WTC11 (cell line): ENCODE measurements at regions not wholly inside any gene's neighbourhood (a gene's known extent, or its start where the extent isn't known, plus 50 kb on each side); places are given as distances from the start of the nearest gene placed in this dataset.

Source experiments
- ATAC-seq: fragments of 200-7000 bp; cut with Tn5 transposase; 2 replicates; pipeline ENCODE4 v1.10.0; 2021; ENCODE audit warnings: mild to moderate bottlenecking, moderate library complexity
- CTCF ChIA-PET: fragments of 300-600 bp; sonication (Branson Sonifier 250); formaldehyde crosslinking; loops from one replicate; lab custom pipeline; 2021; ENCODE audit warnings: antibody characterized with exemption; lab: Charles Lee
- POLR2A ChIA-PET: fragments of 350-600 bp; sonication (Branson Sonifier 250); formaldehyde crosslinking; loops from one replicate; lab custom pipeline; 2021; ENCODE audit warnings: antibody characterized with exemption; lab: Charles Lee
- DNase-seq: peaks from one replicate; pipeline ENCODE4 v3.0.0; 2021; ENCODE audit warnings: low spot score
- H3K27ac Mint-ChIP-seq: 2 replicates; pipeline ENCODE4 v1.8.0; 2021; ENCODE audit warnings: mixed read lengths
- H3K27me3 Mint-ChIP-seq: 2 replicates; pipeline ENCODE4 v1.8.0; 2021; ENCODE audit warnings: low read depth, mild to moderate bottlenecking, moderate library complexity, mixed read lengths
- H3K36me3 Mint-ChIP-seq: 2 replicates; pipeline ENCODE4 v1.8.0; 2021; ENCODE audit warnings: mixed read lengths
- H3K4me1 Mint-ChIP-seq: 2 replicates; pipeline ENCODE4 v1.8.0; 2022; ENCODE audit warnings: mixed read lengths
- H3K4me3 Mint-ChIP-seq: 2 replicates; pipeline ENCODE4 v1.8.0; 2021; ENCODE audit warnings: mild to moderate bottlenecking, moderate library complexity, mixed read lengths
- H3K9me3 Mint-ChIP-seq: 2 replicates; pipeline ENCODE4 v1.8.0; 2021; ENCODE audit warnings: mixed read lengths
- EMX1 ChIP-seq: fragments of 250-450 bp; sonication (Bioruptor Pico); IDR thresholded peaks from 2 replicates; pipeline ENCODE4 v1.8.0; 2021; ENCODE audit warnings: mild to moderate bottlenecking
- FOXJ3 ChIP-seq: sonication (generic); formaldehyde crosslinking; IDR thresholded peaks from 2 replicates; pipeline ENCODE4 v1.9.0; 2021; ENCODE audit warnings: missing genetic modification reagents, mild to moderate bottlenecking, borderline replicate concordance
- GABPB1 ChIP-seq: sonication (generic); formaldehyde crosslinking; IDR thresholded peaks from 2 replicates; pipeline ENCODE4 v1.8.1; 2023; ENCODE audit warnings: mild to moderate bottlenecking, missing genetic modification reagents
- GTF2I ChIP-seq: fragments of 250-450 bp; sonication (Bioruptor Pico); conservative IDR thresholded peaks from 2 replicates; pipeline ENCODE4 v1.4.0; 2021; ENCODE audit warnings: mild to moderate bottlenecking
- HMGA2 ChIP-seq: fragments of 250-450 bp; sonication (Bioruptor Pico); IDR thresholded peaks from 2 replicates; pipeline ENCODE4 v1.4.0; 2021; ENCODE audit warnings: mild to moderate bottlenecking, moderate library complexity
- IRF2 ChIP-seq: sonication (generic); formaldehyde crosslinking; IDR thresholded peaks from 2 replicates; pipeline ENCODE4 v1.8.0; 2022; ENCODE audit warnings: low read depth, missing genetic modification reagents, borderline replicate concordance
- NFE2L1 ChIP-seq: sonication (generic); formaldehyde crosslinking; IDR thresholded peaks from 2 replicates; pipeline ENCODE4 v1.8.1; 2023; ENCODE audit warnings: missing genetic modification reagents
- RELA ChIP-seq: sonication (generic); formaldehyde crosslinking; IDR thresholded peaks from 2 replicates; pipeline ENCODE4 v1.8.1; 2022; ENCODE audit warnings: missing genetic modification reagents, mild to moderate bottlenecking, borderline replicate concordance
- SMAD3 ChIP-seq: sonication (generic); formaldehyde crosslinking; IDR thresholded peaks from 2 replicates; pipeline ENCODE4 v1.8.0; 2022; ENCODE audit warnings: missing genetic modification reagents, mild to moderate bottlenecking, borderline replicate concordance
- SP1 ChIP-seq: sonication (generic); formaldehyde crosslinking; conservative IDR thresholded peaks from 2 replicates; pipeline ENCODE4 v1.8.1; 2022; ENCODE audit warnings: missing genetic modification reagents
- TP53 ChIP-seq: sonication (generic); formaldehyde crosslinking; IDR thresholded peaks from 2 replicates; pipeline ENCODE4 v1.8.1; 2023; ENCODE audit warnings: mild to moderate bottlenecking, missing genetic modification reagents
- ZNF121 ChIP-seq: sonication (generic); formaldehyde crosslinking; IDR thresholded peaks from 2 replicates; pipeline ENCODE4 v1.8.0; 2023; ENCODE audit warnings: missing genetic modification reagents
- ZNF219 ChIP-seq: sonication (generic); formaldehyde crosslinking; IDR thresholded peaks from 2 replicates; pipeline ENCODE4 v1.8.0; 2023; ENCODE audit warnings: missing genetic modification reagents, mild to moderate bottlenecking, borderline replicate concordance
- ZNF232 ChIP-seq: sonication (generic); formaldehyde crosslinking; IDR thresholded peaks from 2 replicates; pipeline ENCODE4 v1.8.0; 2022; ENCODE audit warnings: mild to moderate bottlenecking, missing genetic modification reagents
- TF ChIP-seq, protein P1 (sequence below): sonication (generic); formaldehyde crosslinking; IDR thresholded peaks from 2 replicates; pipeline ENCODE4 v1.8.0; 2022; ENCODE audit warnings: mild to moderate bottlenecking, missing genetic modification reagents
- TF ChIP-seq, protein P2 (sequence below): sonication (generic); formaldehyde crosslinking; IDR thresholded peaks from 2 replicates; pipeline ENCODE4 v1.8.1; 2023; ENCODE audit warnings: mild to moderate bottlenecking, missing genetic modification reagents
- TF ChIP-seq, protein P3 (sequence below): fragments of 250-450 bp; sonication (Bioruptor Pico); IDR thresholded peaks from 2 replicates; pipeline ENCODE4 v1.9.0; 2021; ENCODE audit warnings: moderate library complexity, mild to moderate bottlenecking, inconsistent platforms, borderline replicate concordance
- TF ChIP-seq, protein P4 (sequence below): sonication (generic); formaldehyde crosslinking; IDR thresholded peaks from 2 replicates; pipeline ENCODE4 v1.8.1; 2023; ENCODE audit warnings: mild to moderate bottlenecking, missing genetic modification reagents
- TF ChIP-seq, protein P5 (sequence below): sonication (generic); formaldehyde crosslinking; IDR thresholded peaks from 2 replicates; pipeline ENCODE4 v1.8.0; 2022; ENCODE audit warnings: mild to moderate bottlenecking, missing genetic modification reagents
- TF ChIP-seq, protein P6 (sequence below): sonication (generic); formaldehyde crosslinking; IDR thresholded peaks from 2 replicates; pipeline ENCODE4 v1.8.1; 2023; ENCODE audit warnings: mild to moderate bottlenecking, moderate library complexity, missing genetic modification reagents
- TF ChIP-seq, protein P7 (sequence below): sonication (generic); formaldehyde crosslinking; IDR thresholded peaks from 2 replicates; pipeline ENCODE4 v1.8.0; 2022; ENCODE audit warnings: mild to moderate bottlenecking, missing genetic modification reagents
- TF ChIP-seq, protein P8 (sequence below): fragments of 250-450 bp; sonication (Bioruptor Pico); conservative IDR thresholded peaks from 2 replicates; pipeline ENCODE4 v1.9.0; 2021; ENCODE audit warnings: mild to moderate bottlenecking
- TF ChIP-seq, protein P9 (sequence below): sonication (generic); formaldehyde crosslinking; IDR thresholded peaks from 2 replicates; pipeline ENCODE4 v1.8.1; 2023; ENCODE audit warnings: mild to moderate bottlenecking, missing genetic modification reagents, moderate library complexity

DNA sequence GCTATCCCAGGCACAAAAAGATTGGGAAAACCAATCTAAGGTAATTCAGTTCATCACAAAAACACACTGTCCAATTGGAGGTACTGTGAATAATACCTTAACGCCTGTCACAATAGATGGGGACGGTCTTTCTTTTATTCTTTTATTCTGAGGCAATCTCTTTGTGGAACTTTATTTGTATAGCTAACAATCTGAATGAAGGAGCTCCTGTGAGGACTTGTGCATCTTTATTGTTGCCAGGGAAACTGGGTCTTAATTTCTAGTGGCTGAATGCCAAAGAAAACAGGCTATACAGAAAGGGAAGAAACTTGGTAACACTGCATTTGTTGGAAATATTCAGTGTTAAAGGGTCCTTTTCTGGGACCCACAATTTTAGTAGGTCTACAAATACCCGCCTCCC is 546.9 kb upstream of the C9orf72 start:
- TF ChIP-seq HMGA2 (CRISPR knock-in tag) (no peak), ZNF232 (CRISPR knock-in tag) (no peak), RELA (CRISPR knock-in tag) (no peak), TP53 (CRISPR knock-in tag) (no peak), ZNF219 (CRISPR knock-in tag) (no peak), EMX1 (CRISPR knock-in tag) (no peak), NFE2L1 (CRISPR knock-in tag) (no peak), IRF2 (CRISPR knock-in tag) (no peak), GTF2I (CRISPR knock-in tag) (no peak), ZNF121 (CRISPR knock-in tag) (no peak)
- TF ChIP-seq, protein P1, sequence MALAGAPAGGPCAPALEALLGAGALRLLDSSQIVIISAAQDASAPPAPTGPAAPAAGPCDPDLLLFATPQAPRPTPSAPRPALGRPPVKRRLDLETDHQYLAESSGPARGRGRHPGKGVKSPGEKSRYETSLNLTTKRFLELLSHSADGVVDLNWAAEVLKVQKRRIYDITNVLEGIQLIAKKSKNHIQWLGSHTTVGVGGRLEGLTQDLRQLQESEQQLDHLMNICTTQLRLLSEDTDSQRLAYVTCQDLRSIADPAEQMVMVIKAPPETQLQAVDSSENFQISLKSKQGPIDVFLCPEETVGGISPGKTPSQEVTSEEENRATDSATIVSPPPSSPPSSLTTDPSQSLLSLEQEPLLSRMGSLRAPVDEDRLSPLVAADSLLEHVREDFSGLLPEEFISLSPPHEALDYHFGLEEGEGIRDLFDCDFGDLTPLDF = no peak
- TF ChIP-seq, protein P2, sequence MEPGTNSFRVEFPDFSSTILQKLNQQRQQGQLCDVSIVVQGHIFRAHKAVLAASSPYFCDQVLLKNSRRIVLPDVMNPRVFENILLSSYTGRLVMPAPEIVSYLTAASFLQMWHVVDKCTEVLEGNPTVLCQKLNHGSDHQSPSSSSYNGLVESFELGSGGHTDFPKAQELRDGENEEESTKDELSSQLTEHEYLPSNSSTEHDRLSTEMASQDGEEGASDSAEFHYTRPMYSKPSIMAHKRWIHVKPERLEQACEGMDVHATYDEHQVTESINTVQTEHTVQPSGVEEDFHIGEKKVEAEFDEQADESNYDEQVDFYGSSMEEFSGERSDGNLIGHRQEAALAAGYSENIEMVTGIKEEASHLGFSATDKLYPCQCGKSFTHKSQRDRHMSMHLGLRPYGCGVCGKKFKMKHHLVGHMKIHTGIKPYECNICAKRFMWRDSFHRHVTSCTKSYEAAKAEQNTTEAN (CRISPR knock-in tag) = no peak
- TF ChIP-seq, protein P3, sequence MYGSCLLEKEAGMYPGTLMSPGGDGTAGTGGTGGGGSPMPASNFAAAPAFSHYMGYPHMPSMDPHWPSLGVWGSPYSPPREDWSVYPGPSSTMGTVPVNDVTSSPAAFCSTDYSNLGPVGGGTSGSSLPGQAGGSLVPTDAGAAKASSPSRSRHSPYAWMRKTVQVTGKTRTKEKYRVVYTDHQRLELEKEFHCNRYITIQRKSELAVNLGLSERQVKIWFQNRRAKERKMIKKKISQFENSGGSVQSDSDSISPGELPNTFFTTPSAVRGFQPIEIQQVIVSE (CRISPR knock-in tag) = no peak
- TF ChIP-seq, protein P4, sequence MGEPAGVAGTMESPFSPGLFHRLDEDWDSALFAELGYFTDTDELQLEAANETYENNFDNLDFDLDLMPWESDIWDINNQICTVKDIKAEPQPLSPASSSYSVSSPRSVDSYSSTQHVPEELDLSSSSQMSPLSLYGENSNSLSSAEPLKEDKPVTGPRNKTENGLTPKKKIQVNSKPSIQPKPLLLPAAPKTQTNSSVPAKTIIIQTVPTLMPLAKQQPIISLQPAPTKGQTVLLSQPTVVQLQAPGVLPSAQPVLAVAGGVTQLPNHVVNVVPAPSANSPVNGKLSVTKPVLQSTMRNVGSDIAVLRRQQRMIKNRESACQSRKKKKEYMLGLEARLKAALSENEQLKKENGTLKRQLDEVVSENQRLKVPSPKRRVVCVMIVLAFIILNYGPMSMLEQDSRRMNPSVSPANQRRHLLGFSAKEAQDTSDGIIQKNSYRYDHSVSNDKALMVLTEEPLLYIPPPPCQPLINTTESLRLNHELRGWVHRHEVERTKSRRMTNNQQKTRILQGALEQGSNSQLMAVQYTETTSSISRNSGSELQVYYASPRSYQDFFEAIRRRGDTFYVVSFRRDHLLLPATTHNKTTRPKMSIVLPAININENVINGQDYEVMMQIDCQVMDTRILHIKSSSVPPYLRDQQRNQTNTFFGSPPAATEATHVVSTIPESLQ (CRISPR knock-in tag) = no peak
- TF ChIP-seq, all 79 proteins: peak for 0
- Mint-ChIP-seq H3K9me3 (no peaks in the 10 kb centered on the region), H3K4me1 (peaks cover 23% of the 10 kb centered on the region), H3K36me3 (no peaks in the 10 kb centered on the region), H3K4me3 (no peak overlapping the region), H3K27me3 (no peaks in the 10 kb centered on the region), H3K27ac (no peak overlapping the region)
- ChIA-PET CTCF (no interaction called here), POLR2A (no interaction called here)
- no peak for ATAC-seq
- DNase-seq = no peak

DNA sequence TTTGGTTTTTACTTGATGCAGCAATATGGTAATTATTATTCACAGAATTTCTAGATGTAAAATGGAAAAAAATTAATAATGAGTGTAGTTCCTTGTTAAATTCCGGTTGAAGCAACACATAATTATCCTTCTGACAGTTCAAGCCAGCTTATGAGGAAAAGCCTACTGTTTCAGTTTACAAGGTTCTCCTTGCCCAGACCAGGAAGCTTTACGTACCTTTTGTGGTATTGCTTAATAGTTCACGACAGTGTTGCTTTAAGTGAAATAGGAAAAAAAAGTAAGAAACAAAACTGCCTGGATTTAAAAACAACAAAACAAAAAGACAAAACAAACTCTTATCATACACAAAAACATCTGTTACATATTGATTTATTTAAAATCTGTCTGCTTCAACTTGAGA is 547.3 kb upstream of the C9orf72 start:
- CTCF ChIA-PET = no interaction called here
- POLR2A ChIA-PET = no interaction called here
- no peak for ATAC-seq
- no peak for TF ChIP-seq FOXJ3 (CRISPR knock-in tag)
- TF ChIP-seq SP1 = no peak
- TF ChIP-seq, protein P5, sequence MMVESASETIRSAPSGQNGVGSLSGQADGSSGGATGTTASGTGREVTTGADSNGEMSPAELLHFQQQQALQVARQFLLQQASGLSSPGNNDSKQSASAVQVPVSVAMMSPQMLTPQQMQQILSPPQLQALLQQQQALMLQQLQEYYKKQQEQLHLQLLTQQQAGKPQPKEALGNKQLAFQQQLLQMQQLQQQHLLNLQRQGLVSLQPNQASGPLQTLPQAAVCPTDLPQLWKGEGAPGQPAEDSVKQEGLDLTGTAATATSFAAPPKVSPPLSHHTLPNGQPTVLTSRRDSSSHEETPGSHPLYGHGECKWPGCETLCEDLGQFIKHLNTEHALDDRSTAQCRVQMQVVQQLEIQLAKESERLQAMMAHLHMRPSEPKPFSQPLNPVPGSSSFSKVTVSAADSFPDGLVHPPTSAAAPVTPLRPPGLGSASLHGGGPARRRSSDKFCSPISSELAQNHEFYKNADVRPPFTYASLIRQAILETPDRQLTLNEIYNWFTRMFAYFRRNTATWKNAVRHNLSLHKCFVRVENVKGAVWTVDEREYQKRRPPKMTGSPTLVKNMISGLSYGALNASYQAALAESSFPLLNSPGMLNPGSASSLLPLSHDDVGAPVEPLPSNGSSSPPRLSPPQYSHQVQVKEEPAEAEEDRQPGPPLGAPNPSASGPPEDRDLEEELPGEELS (CRISPR knock-in tag) = no peak
- TF ChIP-seq, protein P1 = no peak
- TF ChIP-seq, protein P6, sequence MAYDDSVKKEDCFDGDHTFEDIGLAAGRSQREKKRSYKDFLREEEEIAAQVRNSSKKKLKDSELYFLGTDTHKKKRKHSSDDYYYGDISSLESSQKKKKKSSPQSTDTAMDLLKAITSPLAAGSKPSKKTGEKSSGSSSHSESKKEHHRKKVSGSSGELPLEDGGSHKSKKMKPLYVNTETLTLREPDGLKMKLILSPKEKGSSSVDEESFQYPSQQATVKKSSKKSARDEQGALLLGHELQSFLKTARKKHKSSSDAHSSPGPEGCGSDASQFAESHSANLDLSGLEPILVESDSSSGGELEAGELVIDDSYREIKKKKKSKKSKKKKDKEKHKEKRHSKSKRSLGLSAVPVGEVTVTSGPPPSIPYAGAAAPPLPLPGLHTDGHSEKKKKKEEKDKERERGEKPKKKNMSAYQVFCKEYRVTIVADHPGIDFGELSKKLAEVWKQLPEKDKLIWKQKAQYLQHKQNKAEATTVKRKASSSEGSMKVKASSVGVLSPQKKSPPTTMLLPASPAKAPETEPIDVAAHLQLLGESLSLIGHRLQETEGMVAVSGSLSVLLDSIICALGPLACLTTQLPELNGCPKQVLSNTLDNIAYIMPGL (CRISPR knock-in tag) = no peak
- no peak for TF ChIP-seq GABPB1 (CRISPR knock-in tag)
- TF ChIP-seq, protein P7, sequence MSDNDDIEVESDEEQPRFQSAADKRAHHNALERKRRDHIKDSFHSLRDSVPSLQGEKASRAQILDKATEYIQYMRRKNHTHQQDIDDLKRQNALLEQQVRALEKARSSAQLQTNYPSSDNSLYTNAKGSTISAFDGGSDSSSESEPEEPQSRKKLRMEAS (CRISPR knock-in tag) = no peak
- TF ChIP-seq, protein P8, sequence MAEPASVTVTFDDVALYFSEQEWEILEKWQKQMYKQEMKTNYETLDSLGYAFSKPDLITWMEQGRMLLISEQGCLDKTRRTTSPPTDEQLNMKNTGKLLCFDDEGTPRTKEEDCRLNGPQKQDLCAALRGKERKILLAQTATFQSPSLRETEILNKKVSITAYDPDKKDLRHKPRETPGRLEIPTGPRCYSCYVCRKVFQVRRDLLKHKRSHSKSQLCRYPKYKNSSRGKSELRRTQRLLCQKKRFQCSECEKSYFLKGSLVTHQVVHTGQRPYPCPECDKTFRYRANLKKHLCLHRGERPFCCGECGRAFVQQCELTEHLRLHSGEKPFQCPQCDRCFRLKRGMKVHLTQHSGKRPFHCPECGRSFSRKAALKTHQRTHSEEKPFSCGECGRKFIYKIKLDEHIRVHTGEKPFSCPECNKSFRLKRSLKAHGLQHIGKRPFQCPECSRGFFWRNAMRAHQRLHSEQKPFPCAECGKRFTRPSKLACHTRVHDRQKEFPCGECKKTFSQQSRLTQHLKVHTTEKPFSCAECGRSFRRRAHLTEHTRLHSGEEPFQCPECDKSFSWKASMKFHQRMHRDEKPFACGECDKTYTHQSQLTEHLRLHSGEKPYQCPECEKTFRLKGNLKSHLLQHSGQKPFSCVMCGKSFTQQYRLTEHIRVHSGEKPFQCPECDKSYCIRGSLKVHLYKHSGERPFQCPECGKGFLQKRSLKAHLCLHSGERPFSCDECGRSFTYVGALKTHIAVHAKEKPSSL (CRISPR knock-in tag) = no peak
- TF ChIP-seq SMAD3 (CRISPR knock-in tag) = no peak
- TF ChIP-seq, protein P9, sequence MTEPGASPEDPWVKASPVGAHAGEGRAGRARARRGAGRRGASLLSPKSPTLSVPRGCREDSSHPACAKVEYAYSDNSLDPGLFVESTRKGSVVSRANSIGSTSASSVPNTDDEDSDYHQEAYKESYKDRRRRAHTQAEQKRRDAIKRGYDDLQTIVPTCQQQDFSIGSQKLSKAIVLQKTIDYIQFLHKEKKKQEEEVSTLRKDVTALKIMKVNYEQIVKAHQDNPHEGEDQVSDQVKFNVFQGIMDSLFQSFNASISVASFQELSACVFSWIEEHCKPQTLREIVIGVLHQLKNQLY (CRISPR knock-in tag) = no peak

More for the DNA sequence above, 547.3 kb upstream of the C9orf72 start:
- no peak overlapping the region for H3K4me3 Mint-ChIP-seq
- H3K4me1 Mint-ChIP-seq = peaks cover 23% of the 10 kb centered on the region
- no peaks in the 10 kb centered on the region for H3K36me3 Mint-ChIP-seq
- H3K9me3 Mint-ChIP-seq = no peaks in the 10 kb centered on the region
- no peak for DNase-seq
- H3K27me3 Mint-ChIP-seq = no peaks in the 10 kb centered on the region
- H3K27ac Mint-ChIP-seq = no peak overlapping the region
